GM18907 (cell line): ENCODE measurements at regions not wholly inside any gene's neighbourhood (a gene's known extent, or its start where the extent isn't known, plus 50 kb on each side); places are given as distances from the start of the nearest gene placed in this dataset.
A peak's percentile ranks its signal among the peaks of the same experiment; 100 is the strongest.
"Not testable (repeated sequence)": the region's sequence is repeated elsewhere in the genome, so short reads cannot be mapped to it uniquely, and the experiment has no call there.

ENCODE experiments used
- ATAC-seq: cut with Tn5 transposase; IDR thresholded peaks from one replicate; pipeline ENCODE4 v1.9.1; 2021; ENCODE audit warnings: mild to moderate bottlenecking, moderate library complexity; ENCODE audit not compliant: unreplicated experiment

DNA sequence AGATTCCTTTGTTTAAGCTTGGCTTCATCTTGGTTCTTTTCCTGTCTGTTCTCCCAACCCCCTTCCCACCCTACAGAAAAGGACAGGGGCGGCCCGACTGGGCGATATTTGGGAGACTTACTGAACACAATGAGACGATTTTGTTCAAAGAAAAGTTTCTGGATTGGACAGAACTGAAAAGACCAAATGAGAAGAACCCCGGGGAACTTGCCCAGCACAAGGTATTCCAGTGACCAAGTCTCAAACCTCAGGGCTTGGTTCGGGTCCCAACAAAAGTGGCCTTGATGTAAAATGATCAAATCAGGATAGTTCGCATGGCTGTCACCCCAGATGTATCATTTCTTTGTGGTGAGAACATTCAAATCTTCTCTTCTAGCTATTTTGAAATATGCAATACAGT, 73.9 kb upstream of the LYZL2 start:
- not testable (repeated sequence) for ATAC-seq

DNA sequence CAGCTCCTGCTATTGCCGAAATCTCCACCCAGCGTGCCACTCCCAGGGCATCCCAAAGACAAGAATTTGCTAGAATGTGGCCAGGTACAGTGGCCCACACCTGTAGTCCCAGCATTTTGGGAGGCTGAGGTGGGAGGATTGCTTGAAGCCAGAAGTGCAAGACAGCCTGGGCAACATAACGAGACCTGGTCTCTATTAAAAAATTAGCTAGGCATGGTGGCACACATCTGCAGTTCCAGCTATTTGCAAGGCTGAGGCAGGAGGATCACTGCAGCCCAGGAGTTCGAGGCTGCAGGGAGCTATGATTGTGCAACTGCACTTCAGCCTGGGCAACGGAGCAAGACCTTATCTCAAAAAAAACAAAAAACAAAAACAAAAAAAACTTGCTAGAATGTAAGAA, 73.3 kb upstream of the LYZL2 start:
- ATAC-seq: no peak

GRCh38 chr10:30701451-30702173, 72.1 kb upstream of the LYZL2 start:
- ATAC-seq: peak; percentile 61

GRCh38 chr10:30697806-30698205, 68.3 kb upstream of the LYZL2 start:
- no peak for ATAC-seq

- ATAC-seq: not testable (repeated sequence)
These were observed 67.7 kb upstream of the LYZL2 start for GRCh38 chr10:30697221-30697620.

GRCh38 chr10:30696416-30697185, 67.0 kb upstream of the LYZL2 start:
- not testable (repeated sequence) for ATAC-seq

DNA sequence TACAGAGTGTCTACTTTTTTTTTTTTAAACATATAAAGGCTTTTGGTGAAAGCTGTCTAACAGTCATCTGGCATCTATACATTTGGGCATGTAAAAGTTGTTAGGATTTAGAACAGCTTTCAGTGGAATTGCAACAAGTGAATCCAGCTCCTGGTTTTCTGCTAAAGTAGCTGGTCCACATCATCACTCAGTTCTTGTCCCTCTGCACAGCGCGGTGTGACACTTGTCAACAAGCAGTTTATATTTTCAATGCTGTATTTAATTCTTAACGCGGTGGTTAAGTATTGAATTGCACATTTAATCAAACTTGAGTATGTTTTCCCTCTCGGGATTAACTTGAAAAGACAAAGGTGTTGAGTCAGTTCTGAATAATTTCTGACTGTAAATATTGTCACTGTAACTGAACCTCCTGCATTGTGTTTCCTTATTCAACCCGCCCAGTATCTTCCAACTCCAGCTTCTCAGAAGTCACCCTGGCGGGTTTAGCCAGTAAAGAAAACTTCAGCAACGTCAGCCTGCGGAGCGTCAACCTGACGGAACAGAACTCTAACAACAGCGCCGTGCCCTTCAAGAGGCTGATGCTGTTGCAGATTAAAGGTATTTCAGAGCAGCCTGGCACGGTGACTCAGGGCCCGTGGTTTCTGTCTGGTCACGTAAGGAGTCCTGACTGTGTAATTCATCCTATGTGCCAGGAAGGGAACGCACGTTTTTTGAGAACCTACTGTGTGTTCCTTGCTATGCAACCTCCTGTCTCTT, 66.1 kb upstream of the LYZL2 start:
- not testable (repeated sequence) for ATAC-seq

DNA sequence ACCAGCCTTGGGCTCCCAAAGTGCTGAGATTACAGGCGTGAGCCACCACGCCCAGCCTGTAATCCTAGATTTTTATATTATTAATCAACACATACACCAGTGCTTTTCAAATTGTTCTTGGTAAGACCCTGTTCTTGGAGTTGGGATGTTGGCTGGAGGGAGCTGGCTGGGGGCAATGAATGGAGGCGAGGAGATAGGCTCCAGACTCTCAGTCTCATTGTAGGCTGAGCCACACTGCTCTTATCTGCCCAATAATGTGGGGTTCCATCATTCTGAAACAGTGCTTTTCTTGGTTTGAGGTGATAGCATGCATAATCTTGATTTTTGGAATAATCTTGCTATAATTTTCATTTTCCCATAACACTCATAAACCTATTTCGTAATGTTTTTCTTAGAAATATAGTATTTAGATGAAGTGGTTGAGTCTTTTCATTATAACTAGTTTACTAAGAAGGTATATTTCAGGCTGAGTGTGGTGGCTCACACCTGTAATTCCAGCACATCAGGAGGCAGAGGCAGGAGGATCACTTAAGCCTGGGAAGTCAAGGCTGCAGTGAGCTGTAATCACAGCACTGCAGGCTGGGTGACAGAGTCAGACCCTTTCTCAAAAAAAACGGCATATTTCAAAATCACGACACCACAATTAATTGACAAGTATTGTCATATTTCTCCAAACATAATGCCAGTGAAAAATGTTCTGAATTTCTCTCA, 65.1 kb upstream of the LYZL2 start:
- no peak for ATAC-seq

DNA sequence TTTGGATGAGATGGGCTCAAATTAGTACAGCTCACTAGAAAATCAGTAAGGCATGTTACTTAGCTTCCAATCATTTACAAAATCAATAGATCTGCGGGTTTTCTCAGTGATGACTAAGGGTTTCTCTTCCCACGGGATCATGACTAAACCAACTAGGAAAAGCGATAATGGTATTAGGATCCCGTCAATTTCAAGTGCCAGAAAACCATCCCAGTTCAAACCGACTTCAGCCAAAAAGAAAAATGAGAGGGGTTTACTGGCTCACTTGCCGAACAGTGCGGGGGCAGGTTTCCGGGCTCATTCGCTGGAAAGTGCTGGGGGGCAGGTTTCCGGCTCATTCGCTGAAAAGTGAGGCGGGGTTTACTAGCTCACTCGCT, 62.1 kb upstream of the LYZL2 start:
- ATAC-seq: no peak

- ATAC-seq: not testable (repeated sequence)
These were observed 61.5 kb upstream of the LYZL2 start for GRCh38 chr10:30690948-30691638.

DNA sequence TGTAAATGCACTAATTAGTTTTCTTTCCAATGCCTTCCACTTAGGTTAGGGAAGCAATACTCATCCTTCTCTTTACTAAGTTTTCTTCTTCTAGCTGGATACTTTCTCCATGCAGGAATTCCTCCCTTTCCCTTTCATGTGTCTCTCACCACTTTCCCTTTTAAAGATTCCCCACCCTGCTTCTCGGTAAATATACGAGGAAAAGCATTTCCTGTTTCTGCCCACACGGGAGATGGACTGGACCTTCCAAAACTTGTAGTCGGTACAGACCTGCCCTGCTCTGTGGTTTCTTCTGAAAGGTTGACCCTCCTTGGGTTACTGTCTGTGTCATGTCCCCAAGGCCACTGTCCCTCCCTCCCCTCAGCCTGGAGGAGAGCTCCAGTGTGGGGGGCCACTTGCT, 58.9 kb upstream of the LYZL2 start:
- no peak for ATAC-seq

DNA sequence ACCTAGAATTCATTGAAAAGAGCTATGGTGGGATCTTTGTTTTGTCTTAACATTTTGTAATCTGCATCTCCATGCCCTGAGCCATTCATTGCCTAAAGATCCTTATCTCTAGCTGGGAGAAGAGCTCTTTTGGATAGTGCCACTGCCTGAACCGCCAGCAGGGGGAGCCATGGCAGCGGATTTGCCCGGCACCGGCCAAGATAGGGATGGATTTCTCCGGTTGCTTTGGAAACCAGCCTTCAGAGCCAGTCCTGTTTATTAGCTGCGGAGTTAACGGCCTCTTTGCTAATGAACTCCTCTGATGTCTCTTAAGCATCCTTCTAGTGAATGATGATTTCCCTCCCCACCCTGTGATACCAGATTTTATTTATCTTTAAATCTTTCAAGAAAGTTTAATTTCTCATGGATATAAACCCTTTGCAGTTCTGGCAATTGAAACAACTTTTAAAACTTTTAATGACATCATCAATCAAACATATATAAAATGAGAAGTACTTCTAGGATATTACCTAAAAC, 58.2 kb upstream of the LYZL2 start:
- ATAC-seq: peak; percentile 69

DNA sequence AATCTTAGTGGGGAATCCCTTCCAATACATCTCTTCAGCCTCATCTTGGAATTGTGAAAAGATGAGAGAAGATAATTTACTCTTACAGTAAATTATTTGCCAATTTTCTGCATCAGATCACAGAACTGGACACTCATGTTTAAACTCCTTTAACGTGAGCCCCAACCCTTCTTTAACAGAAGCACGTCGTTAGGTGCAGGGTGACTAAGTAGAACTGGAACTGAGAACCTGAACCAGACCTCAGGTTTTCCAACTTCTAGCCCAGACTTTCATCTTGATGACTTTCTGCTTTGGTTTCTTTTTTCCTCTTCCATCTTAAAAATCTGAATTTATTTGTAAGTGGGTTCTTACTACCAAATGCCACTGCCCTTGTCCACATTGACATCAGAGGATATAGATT, 57.2 kb upstream of the LYZL2 start:
- ATAC-seq: no peak

DNA sequence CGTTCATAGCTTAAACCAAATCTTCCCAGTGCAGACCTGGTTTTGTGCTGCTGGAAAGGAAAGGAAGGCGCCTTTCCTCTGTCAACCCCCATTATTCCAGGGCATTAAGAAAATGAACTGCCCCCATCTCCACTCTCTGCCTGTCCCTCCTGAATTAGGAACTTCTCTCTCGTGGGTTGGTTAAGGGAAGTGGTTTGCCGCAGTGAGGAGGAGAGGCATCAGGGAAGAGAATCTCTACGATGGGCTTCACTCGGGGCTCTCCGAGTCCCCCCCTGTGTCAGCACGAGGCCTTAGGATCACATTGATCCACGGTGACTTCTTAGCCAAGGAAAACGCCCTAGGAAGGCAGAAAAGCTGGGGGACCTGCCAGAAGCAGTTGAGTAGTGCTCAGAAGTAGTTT, 53.9 kb upstream of the LYZL2 start:
- ATAC-seq: no peak

DNA sequence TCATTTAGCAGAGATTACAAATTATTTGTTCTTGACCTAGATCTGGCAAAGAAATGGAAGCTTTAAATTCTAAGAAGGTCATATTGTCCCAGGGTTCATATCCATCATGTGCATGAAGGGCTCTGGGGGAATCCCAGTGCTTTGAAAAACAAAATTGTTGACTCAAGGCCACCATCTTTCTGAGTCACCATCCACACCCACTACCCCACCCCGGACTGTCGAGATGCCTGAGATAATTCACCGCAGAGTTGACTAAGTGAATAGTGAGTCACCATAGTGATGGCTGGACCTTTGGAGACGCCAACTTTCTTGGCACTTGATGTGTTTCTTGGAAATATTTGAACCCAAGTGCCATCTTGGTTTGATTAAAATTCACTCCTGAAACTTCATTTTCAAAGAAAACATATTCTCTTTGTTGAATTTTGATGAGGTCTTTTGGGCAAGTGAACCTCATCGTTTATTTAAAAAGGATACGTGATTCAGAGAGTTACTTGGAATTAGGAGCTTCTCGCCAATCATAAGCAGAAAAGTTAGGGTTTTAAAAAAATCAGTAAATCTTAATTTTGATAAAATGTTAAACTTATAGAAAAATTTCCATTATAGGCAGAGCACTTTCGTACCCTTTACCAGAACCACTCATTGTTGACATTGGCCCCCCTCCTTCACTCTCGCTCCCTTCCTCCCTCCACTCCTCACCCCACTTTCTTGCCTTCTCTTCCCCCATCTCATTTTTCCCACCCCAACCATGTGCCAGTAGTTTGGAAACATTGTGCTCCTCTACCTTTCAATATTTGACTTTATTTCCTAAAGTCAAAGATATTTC, 53.0 kb upstream of the LYZL2 start:
- not testable (repeated sequence) for ATAC-seq

DNA sequence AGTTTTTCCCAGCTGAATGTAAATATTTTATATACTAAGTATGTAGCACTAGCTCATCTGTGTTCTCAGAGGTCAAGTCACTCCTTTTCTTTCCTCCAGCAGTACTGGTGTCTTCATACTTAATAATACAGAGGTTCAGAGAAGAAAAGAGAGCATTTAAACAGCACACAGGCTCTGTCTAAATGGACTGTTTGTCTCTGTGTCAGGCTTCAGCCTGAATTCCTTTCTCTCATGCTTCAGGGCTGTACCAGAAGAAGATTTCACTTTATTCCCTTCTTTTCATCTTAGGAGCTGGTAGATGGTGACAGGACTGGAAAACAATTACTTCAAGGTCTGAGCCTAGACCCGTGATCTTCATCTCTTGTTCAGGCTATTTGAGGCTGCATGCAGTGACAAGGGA, 51.4 kb upstream of the LYZL2 start:
- ATAC-seq: no peak
